ENCODE measurements at regions not wholly inside any gene's neighbourhood (a gene's known extent, or its start where the extent isn't known, plus 50 kb on each side); places are given as distances from the start of the nearest gene placed in this dataset.

DNA sequence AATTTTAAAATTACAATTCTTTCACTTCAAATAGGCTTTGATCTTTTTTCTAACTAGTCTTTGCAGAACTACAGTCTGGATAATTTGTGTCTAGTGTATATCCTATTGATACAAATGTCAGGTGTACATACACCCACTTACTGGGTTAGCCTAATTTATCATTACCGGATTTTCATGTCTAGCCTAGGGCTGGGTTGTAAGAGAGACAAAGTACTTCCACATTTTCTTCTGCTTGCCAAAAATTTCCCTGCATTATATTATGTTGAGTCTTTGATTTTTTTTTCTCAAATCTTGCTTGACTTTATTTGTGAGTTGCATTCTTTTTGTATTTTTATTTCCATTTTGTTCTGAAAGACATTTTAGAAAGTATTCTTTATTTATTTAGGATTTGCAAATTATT lies 284.8 kb upstream of the FZD8 start:
- Histone ChIP-seq H3K27me3 (ENCODE audit: control insufficient read depth, insufficient read depth, low read length) (no peaks in the 10 kb centered on the region), H3K4me1 (ENCODE audit: control insufficient read depth, insufficient read depth, low read length, poor library complexity, severe bottlenecking) (no peaks in the 10 kb centered on the region), H3K27ac (ENCODE audit: insufficient read depth, low read length, poor library complexity, severe bottlenecking) (no peak overlapping the region), H3K4me3 (ENCODE audit: low read depth, low read length) (no peak overlapping the region), H3K36me3 (ENCODE audit: control insufficient read depth, insufficient read depth, low read length) (no peaks in the 10 kb centered on the region), H3K9me3 (ENCODE audit: control insufficient read depth in 2 of 2, low read length in 2 of 2) (no peaks in the 10 kb centered on the region)
- Mint-ChIP-seq H3K36me3 (no peaks in the 10 kb centered on the region), H3K4me1 (no peaks in the 10 kb centered on the region), H3K27me3 (no peaks in the 10 kb centered on the region), H3K9me3 (peaks cover 0 to 5% (median 0%) of the 10 kb centered on the region in 7 donors), H3K4me3 (no peak overlapping the region), H3K27ac (no peak overlapping the region)
- no peak for DNase-seq
- no peak for ATAC-seq (ENCODE audit: low read depth in 2 of 2)

DNA sequence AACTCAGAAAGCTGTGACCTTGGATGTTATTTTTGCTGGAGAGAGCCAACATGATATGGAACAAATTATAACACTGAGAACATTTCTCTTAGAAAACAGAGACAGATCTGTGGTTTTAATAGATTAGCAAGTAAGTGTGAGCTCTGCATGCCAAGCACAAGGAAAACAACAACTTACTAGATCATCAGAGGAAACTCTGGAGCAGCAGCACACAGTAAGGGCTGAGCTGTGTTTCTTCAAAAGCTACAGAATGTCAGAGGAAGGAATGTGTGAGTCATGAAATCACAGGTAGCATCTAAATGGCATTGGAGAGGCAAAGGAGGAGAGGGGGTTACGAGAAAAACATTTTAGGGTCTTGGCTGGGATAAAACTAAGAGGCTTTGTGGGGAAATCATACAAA lies 283.4 kb upstream of the FZD8 start:
- H3K27me3 ChIP-seq (ENCODE audit: control insufficient read depth, insufficient read depth, low read length), result no peaks in the 10 kb centered on the region

DNA sequence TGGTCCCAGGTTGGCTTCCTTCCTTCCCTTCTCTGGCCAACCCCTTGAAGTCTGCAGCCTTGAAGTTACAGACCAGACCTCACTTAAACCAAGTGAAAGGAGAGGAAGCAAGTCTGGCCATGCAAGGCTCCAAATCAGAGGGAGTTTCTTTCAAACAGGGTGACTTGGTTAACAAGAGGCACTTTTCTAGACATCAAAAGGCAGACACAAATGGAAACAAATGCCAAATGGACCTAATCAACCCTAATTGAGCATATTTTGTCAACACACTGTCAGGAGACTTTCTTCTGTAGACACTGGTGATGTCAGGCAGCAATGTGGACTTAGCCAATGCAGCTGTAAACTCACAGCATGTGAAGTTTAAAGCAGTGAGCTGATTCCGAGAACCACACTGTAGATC lies 282.7 kb upstream of the FZD8 start:
- H3K27ac ChIP-seq (ENCODE audit: insufficient read depth, low read length, poor library complexity, severe bottlenecking), result no peak overlapping the region
- ATAC-seq (ENCODE audit: low read depth in 2 of 2) (no peak), DNase-seq (no peak)
- Mint-ChIP-seq H3K4me1 (no peaks in the 10 kb centered on the region), H3K27me3 (no peaks in the 10 kb centered on the region), H3K4me3 (no peak overlapping the region), H3K9me3 (peaks cover 0 to 3% (median 0%) of the 10 kb centered on the region in 7 donors), H3K36me3 (no peaks in the 10 kb centered on the region), H3K27ac (no peak overlapping the region)
- H3K36me3 ChIP-seq (ENCODE audit: control insufficient read depth, insufficient read depth, low read length), result no peaks in the 10 kb centered on the region
- H3K27me3 ChIP-seq (ENCODE audit: control insufficient read depth, insufficient read depth, low read length), result no peaks in the 10 kb centered on the region
- H3K9me3 ChIP-seq (ENCODE audit: control insufficient read depth in 2 of 2, low read length in 2 of 2), result no peaks in the 10 kb centered on the region
- no peaks in the 10 kb centered on the region for H3K4me1 ChIP-seq (ENCODE audit: control insufficient read depth, insufficient read depth, low read length, poor library complexity, severe bottlenecking)
- H3K4me3 ChIP-seq (ENCODE audit: low read depth, low read length), result no peak overlapping the region

More for the DNA sequence above, 283.4 kb upstream of the FZD8 start:
- no peaks in the 10 kb centered on the region for H3K4me1 ChIP-seq (ENCODE audit: control insufficient read depth, insufficient read depth, low read length, poor library complexity, severe bottlenecking)
- H3K36me3 ChIP-seq (ENCODE audit: control insufficient read depth, insufficient read depth, low read length), result no peaks in the 10 kb centered on the region
- ATAC-seq (ENCODE audit: low read depth in 2 of 2) (no peak), DNase-seq (no peak)
- H3K27ac ChIP-seq (ENCODE audit: insufficient read depth, low read length, poor library complexity, severe bottlenecking), result no peak overlapping the region
- H3K9me3 Mint-ChIP-seq, result peaks cover 0 to 3% (median 0%) of the 10 kb centered on the region in 7 donors
- no peak overlapping the region for H3K4me3 Mint-ChIP-seq
- H3K4me3 ChIP-seq (ENCODE audit: low read depth, low read length), result no peak overlapping the region
- H3K27me3 Mint-ChIP-seq, result no peaks in the 10 kb centered on the region
- H3K27ac Mint-ChIP-seq, result no peak overlapping the region
- H3K9me3 ChIP-seq (ENCODE audit: control insufficient read depth in 2 of 2, low read length in 2 of 2), result no peaks in the 10 kb centered on the region
- no peaks in the 10 kb centered on the region for H3K4me1 Mint-ChIP-seq
- no peaks in the 10 kb centered on the region for H3K36me3 Mint-ChIP-seq

DNA sequence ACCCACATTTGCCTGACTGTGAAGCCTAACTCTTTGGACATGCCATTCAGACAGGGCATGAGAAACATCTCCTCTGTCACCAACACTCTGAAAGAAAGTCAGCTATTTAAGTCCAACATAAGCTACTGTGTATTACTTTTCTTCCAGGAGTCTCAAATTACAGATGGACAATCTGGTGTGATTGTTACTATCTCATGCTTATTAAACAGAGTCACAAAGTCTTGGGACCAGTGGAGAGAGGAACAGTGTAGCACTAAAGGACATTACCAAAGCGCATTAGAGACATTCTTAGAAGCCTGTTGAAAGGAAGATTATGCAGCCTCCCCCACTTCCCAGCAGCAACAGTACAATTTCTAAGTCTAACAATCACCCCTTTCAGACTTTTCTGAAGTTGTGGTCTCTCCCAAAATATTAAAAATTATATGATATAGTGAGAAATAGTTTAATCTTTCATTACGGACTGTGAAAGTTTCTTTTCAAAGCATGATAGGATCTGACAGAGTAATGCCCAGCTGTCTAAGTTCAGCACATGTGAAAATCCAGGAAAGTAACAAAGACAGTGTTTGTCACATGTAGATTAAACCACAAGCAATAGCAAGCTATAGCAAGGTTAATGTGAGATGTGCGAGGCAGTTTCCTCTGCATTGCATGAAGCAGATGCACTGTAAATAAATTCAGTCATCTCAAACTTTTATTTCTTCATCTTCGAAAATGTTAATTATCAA lies 280.9 kb upstream of the FZD8 start:
- Mint-ChIP-seq H3K4me1 (no peaks in the 10 kb centered on the region), H3K9me3 (peaks cover 0 to 3% (median 0%) of the 10 kb centered on the region in 7 donors), H3K36me3 (no peaks in the 10 kb centered on the region), H3K4me3 (no peak overlapping the region), H3K27ac (no peak overlapping the region), H3K27me3 (peaks cover 6% of the 10 kb centered on the region)
- Histone ChIP-seq H3K4me1 (ENCODE audit: control insufficient read depth, insufficient read depth, low read length, poor library complexity, severe bottlenecking) (no peaks in the 10 kb centered on the region), H3K27ac (ENCODE audit: insufficient read depth, low read length, poor library complexity, severe bottlenecking) (no peak overlapping the region), H3K4me3 (ENCODE audit: low read depth, low read length) (no peak overlapping the region), H3K36me3 (ENCODE audit: control insufficient read depth, insufficient read depth, low read length) (no peaks in the 10 kb centered on the region), H3K9me3 (ENCODE audit: control insufficient read depth in 2 of 2, low read length in 2 of 2) (no peaks in the 10 kb centered on the region), H3K27me3 (ENCODE audit: control insufficient read depth, insufficient read depth, low read length) (no peaks in the 10 kb centered on the region)
- DNase-seq (no peak), ATAC-seq (ENCODE audit: low read depth in 2 of 2) (no peak)

DNA sequence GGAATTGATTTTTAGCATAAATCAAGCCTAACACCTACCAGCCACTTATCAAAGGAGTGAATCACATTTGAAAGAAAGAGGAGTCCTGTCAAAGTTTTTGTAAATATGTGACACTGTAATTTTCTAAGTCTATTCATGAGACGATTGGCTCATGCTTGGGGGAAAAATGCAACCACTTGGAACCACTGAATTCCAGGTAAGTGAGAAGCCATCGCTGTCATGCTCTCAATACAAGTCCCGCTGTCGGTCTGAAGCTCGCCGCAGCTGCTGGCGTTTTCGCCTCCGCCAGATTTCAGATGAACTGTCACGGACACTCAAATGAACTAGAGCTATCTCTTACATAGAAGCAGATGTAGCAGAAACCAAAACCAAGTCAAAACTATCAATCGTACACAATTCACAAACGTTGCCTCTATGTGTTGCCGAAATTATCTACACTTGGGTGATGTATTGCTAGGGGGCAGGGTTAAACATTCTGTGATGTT lies 279.8 kb upstream of the FZD8 start:
- DNase-seq (no peak), ATAC-seq (ENCODE audit: low read depth in 2 of 2) (no peak)
- Mint-ChIP-seq H3K9me3 (peaks cover 0 to 7% (median 0%) of the 10 kb centered on the region in 7 donors), H3K36me3 (no peaks in the 10 kb centered on the region), H3K27ac (no peak overlapping the region), H3K4me3 (no peak overlapping the region), H3K4me1 (no peaks in the 10 kb centered on the region), H3K27me3 (peaks cover 6% of the 10 kb centered on the region)
- no peak overlapping the region for H3K27ac ChIP-seq (ENCODE audit: insufficient read depth, low read length, poor library complexity, severe bottlenecking)
- H3K4me3 ChIP-seq (ENCODE audit: low read depth, low read length), result no peak overlapping the region
- no peaks in the 10 kb centered on the region for H3K36me3 ChIP-seq (ENCODE audit: control insufficient read depth, insufficient read depth, low read length)
- H3K27me3 ChIP-seq (ENCODE audit: control insufficient read depth, insufficient read depth, low read length), result no peaks in the 10 kb centered on the region
- no peaks in the 10 kb centered on the region for H3K4me1 ChIP-seq (ENCODE audit: control insufficient read depth, insufficient read depth, low read length, poor library complexity, severe bottlenecking)
- H3K9me3 ChIP-seq (ENCODE audit: control insufficient read depth in 2 of 2, low read length in 2 of 2), result no peaks in the 10 kb centered on the region

DNA sequence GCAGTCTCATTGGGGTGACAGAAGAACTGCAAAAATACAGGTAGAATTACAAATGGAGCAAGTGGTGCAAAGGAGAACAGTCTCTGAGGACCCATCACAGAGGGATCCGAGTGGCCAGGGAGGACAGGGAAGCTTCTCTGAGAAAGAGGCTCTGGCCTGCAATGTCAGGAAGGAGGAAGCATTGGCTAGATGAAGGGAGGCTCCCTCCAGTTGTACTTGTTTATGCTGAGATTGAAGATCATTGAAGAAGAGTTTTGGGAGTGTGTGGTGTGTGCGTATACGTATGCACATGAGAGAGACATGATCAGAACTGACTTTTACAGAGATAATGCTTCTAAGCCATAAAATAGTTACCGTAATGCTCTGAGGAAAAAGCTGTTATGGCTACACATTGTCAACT lies 274.7 kb upstream of the FZD8 start:
- Mint-ChIP-seq H3K27ac (no peak overlapping the region), H3K27me3 (peaks cover 6% of the 10 kb centered on the region), H3K9me3 (peaks cover 0 to 8% (median 0%) of the 10 kb centered on the region in 7 donors), H3K4me1 (no peaks in the 10 kb centered on the region), H3K4me3 (no peak overlapping the region), H3K36me3 (no peaks in the 10 kb centered on the region)
- Histone ChIP-seq H3K36me3 (ENCODE audit: control insufficient read depth, insufficient read depth, low read length) (no peaks in the 10 kb centered on the region), H3K4me3 (ENCODE audit: low read depth, low read length) (no peak overlapping the region), H3K27me3 (ENCODE audit: control insufficient read depth, insufficient read depth, low read length) (no peaks in the 10 kb centered on the region), H3K9me3 (ENCODE audit: control insufficient read depth in 2 of 2, low read length in 2 of 2) (no peaks in the 10 kb centered on the region), H3K4me1 (ENCODE audit: control insufficient read depth, insufficient read depth, low read length, poor library complexity, severe bottlenecking) (no peaks in the 10 kb centered on the region), H3K27ac (ENCODE audit: insufficient read depth, low read length, poor library complexity, severe bottlenecking) (no peak overlapping the region)
- no peak for ATAC-seq (ENCODE audit: low read depth in 2 of 2)
- no peak for DNase-seq

DNA sequence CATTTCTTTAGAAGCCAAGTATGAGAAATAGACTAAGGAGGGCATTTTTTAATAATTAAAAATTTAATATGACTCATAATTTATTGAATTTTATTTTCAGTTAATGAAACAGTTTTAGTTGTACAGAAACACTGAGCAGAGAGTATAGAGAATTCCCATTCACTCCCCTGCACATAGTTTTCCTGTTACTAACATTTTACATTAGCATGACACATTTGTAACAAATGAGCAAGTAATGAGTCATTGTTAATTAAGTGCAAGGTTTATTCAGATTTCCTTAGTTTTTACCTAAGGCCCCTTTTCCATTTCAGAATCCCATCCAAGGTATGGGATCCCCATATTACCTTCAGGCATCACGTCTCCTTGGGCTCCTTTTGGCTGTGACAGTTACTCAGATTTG lies 271.5 kb upstream of the FZD8 start:
- no peak overlapping the region for H3K4me3 ChIP-seq (ENCODE audit: low read depth, low read length)
- H3K9me3 ChIP-seq (ENCODE audit: control insufficient read depth in 2 of 2, low read length in 2 of 2), result no peaks in the 10 kb centered on the region
- H3K36me3 Mint-ChIP-seq, result no peaks in the 10 kb centered on the region
- no peak overlapping the region for H3K4me3 Mint-ChIP-seq
- H3K27me3 ChIP-seq (ENCODE audit: control insufficient read depth, insufficient read depth, low read length), result no peaks in the 10 kb centered on the region
- no peaks in the 10 kb centered on the region for H3K4me1 ChIP-seq (ENCODE audit: control insufficient read depth, insufficient read depth, low read length, poor library complexity, severe bottlenecking)
- no peaks in the 10 kb centered on the region for H3K4me1 Mint-ChIP-seq
- no peak overlapping the region for H3K27ac Mint-ChIP-seq
- ATAC-seq (ENCODE audit: low read depth in 2 of 2), result no peak
- peaks cover 2% of the 10 kb centered on the region for H3K27me3 Mint-ChIP-seq
- no peak for DNase-seq
- H3K9me3 Mint-ChIP-seq, result peaks cover 0 to 8% (median 0%) of the 10 kb centered on the region in 7 donors
- H3K27ac ChIP-seq (ENCODE audit: insufficient read depth, low read length, poor library complexity, severe bottlenecking), result no peak overlapping the region
- H3K36me3 ChIP-seq (ENCODE audit: control insufficient read depth, insufficient read depth, low read length), result no peaks in the 10 kb centered on the region
